Chondrocyte (in vitro differentiated cells): ENCODE measurements at regions not wholly inside any gene's neighbourhood (a gene's known extent, or its start where the extent isn't known, plus 50 kb on each side); places are given as distances from the start of the nearest gene placed in this dataset.

Experiments
- DNase-seq: peaks from one replicate; pipeline ENCODE4 v3.0.0; 2021; ENCODE audit warnings: mixed read lengths, low spot score
- H3K27ac Mint-ChIP-seq: one replicate; pipeline ENCODE4 v1.8.0; 2021; ENCODE audit warnings: mild to moderate bottlenecking, moderate library complexity, mixed read lengths; ENCODE audit not compliant: unreplicated experiment
- H3K27me3 Mint-ChIP-seq: 2 replicates; pipeline ENCODE4 v1.8.0; 2021; ENCODE audit warnings: low read depth, mixed read lengths
- H3K36me3 Mint-ChIP-seq: 2 replicates; pipeline ENCODE4 v1.8.0; 2021; ENCODE audit warnings: low read depth, mixed read lengths
- H3K4me1 Mint-ChIP-seq: 2 replicates; pipeline ENCODE4 v1.8.0; 2021; ENCODE audit warnings: low read depth, mild to moderate bottlenecking, mixed read lengths
- H3K4me3 Mint-ChIP-seq: one replicate; pipeline ENCODE4 v1.8.0; 2021; ENCODE audit warnings: mild to moderate bottlenecking, moderate library complexity, mixed read lengths; ENCODE audit not compliant: unreplicated experiment
- H3K9me3 Mint-ChIP-seq: 2 replicates; pipeline ENCODE4 v1.8.0; 2021; ENCODE audit warnings: low read depth, mixed read lengths
- CTCF ChIP-seq: fragments of 200-600 bp; sonication (generic); IDR thresholded peaks from 2 replicates; pipeline ENCODE4 v1.5.0; 2021; ENCODE audit warnings: antibody characterized with exemption, mild to moderate bottlenecking, moderate library complexity

- Mint-ChIP-seq H3K9me3 (peaks cover 27% of the 10 kb centered on the region), H3K27me3 (peaks cover 3% of the 10 kb centered on the region), H3K36me3 (peaks cover 4% of the 10 kb centered on the region), H3K27ac (no peak overlapping the region), H3K4me1 (no peaks in the 10 kb centered on the region), H3K4me3 (no peak overlapping the region)
- no peak for DNase-seq
- TF ChIP-seq CTCF: no peak
Measured at GRCh38 chr2:17398770-17399169, 119.5 kb downstream of the RAD51AP2 start.

- Mint-ChIP-seq H3K36me3 (no peaks in the 10 kb centered on the region), H3K9me3 (peaks cover 5% of the 10 kb centered on the region), H3K4me3 (no peak overlapping the region), H3K4me1 (no peaks in the 10 kb centered on the region), H3K27ac (no peak overlapping the region), H3K27me3 (peaks cover 11% of the 10 kb centered on the region)
- DNase-seq: no peak
- TF ChIP-seq CTCF: no peak
Measured at GRCh38 chr2:17388798-17389197, 129.4 kb downstream of the RAD51AP2 start.

GRCh38 chr2:17387591-17387990, 130.6 kb downstream of the RAD51AP2 start:
- no peaks in the 10 kb centered on the region for H3K4me1 Mint-ChIP-seq
- DNase-seq: no peak

GRCh38 chr2:17386771-17387170, 131.5 kb downstream of the RAD51AP2 start:
- Mint-ChIP-seq H3K36me3 (no peaks in the 10 kb centered on the region), H3K4me1 (no peaks in the 10 kb centered on the region)
- no peak for TF ChIP-seq CTCF

More at GRCh38 chr2:17387591-17387990, 130.6 kb downstream of the RAD51AP2 start:
- no peaks in the 10 kb centered on the region for H3K9me3 Mint-ChIP-seq
- H3K36me3 Mint-ChIP-seq: no peaks in the 10 kb centered on the region
- TF ChIP-seq CTCF: no peak
- H3K27me3 Mint-ChIP-seq: peaks cover 7% of the 10 kb centered on the region
- no peak overlapping the region for H3K27ac Mint-ChIP-seq
- no peak overlapping the region for H3K4me3 Mint-ChIP-seq

GRCh38 chr2:17380003-17380402, 138.2 kb downstream of the RAD51AP2 start:
- Mint-ChIP-seq H3K4me3 (no peak overlapping the region), H3K27ac (no peak overlapping the region), H3K9me3 (peaks cover 5% of the 10 kb centered on the region), H3K4me1 (no peaks in the 10 kb centered on the region), H3K36me3 (no peaks in the 10 kb centered on the region), H3K27me3 (peaks cover 16% of the 10 kb centered on the region)
- no peak for DNase-seq
- no peak for TF ChIP-seq CTCF

More at GRCh38 chr2:17386771-17387170, 131.5 kb downstream of the RAD51AP2 start:
- Mint-ChIP-seq H3K4me3 (no peak overlapping the region), H3K27ac (no peak overlapping the region), H3K9me3 (no peaks in the 10 kb centered on the region), H3K27me3 (peaks cover 7% of the 10 kb centered on the region)
- no peak for DNase-seq
